GM21390 (cell line): ENCODE measurements at regions not wholly inside any gene's neighbourhood (a gene's known extent, or its start where the extent isn't known, plus 50 kb on each side); places are given as distances from the start of the nearest gene placed in this dataset.

ENCODE experiments used
- ATAC-seq: cut with Tn5 transposase; IDR thresholded peaks from one replicate; pipeline ENCODE4 v1.9.1; 2021; ENCODE audit not compliant: unreplicated experiment

GRCh38 chr20:12777016-12777415, 231.8 kb upstream of the SPTLC3 start:
- ATAC-seq: no peak

DNA sequence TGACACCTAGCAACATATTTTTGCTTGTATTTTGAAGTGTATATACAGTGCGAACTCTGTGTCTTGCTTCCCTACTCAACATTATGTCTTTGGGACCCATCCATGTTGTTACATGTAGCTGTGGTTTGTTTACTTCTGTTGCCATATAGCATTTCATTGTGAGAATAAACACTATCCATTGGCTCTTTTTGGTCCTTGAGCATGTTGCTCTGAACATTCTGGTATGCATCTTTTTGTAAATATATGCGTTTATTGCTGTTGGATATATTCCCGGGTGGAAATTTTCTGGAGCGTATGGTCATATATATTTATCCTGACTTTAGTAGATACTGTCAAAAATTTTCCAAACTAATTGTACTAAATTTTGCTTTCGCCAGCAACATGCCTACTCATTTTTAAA, 222.5 kb upstream of the SPTLC3 start:
- ATAC-seq: no peak

- ATAC-seq: no peak
Measured at GRCh38 chr20:12788632-12789299, 220.0 kb upstream of the SPTLC3 start.

DNA sequence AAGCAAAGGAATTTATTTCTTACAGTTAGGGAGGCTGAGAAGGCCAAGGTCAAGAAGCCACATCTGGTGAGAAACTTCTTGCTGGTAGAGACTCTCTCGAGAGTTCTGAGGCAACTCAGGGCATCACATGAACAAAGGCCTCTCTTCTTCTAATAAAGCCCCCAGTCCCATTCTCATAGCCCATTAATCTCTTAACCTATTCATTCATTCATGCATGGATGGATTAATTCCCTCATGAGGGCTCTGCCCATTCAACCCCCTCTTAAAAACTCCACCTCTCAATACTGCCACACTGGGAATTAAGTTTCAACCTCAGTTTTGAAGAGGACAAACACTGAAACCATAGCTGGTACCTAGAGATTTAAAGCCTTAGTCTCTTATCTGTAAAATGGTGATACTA, 217.9 kb upstream of the SPTLC3 start:
- no peak for ATAC-seq

GRCh38 chr20:12798286-12798685, 210.5 kb upstream of the SPTLC3 start:
- no peak for ATAC-seq

DNA sequence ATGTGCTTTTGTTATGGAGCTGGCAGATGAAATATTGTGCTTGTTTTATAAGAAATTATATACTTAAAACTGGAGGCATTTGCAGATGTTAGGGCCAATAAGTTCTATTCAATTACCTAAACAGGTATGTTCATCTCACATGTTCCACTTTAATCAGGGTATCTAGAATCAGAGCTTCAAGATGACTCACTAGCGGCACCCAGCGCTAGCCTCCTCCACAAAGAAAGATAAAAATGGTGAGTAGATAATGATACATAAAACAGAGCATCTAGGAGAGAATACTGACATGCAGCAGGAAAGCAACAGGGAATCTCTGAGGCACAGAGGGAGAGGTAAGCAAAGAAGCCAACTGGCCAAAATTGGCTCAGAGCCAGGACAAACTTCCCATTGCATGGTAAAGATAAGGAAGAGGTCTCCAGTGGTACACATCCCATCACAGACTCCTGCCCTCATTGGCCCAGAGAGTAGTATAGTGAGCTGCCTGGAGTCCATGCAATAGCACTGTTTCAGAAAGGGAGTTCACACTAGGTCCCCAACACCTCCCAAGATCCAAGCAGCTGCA, 200.7 kb upstream of the SPTLC3 start:
- ATAC-seq: no peak

- ATAC-seq: no peak
Measured at GRCh38 chr20:12815231-12815768, 193.5 kb upstream of the SPTLC3 start.

- no peak for ATAC-seq
Measured at GRCh38 chr20:12815778-12816408, 192.9 kb upstream of the SPTLC3 start.

GRCh38 chr20:12821249-12821648, 187.5 kb upstream of the SPTLC3 start:
- no peak for ATAC-seq

DNA sequence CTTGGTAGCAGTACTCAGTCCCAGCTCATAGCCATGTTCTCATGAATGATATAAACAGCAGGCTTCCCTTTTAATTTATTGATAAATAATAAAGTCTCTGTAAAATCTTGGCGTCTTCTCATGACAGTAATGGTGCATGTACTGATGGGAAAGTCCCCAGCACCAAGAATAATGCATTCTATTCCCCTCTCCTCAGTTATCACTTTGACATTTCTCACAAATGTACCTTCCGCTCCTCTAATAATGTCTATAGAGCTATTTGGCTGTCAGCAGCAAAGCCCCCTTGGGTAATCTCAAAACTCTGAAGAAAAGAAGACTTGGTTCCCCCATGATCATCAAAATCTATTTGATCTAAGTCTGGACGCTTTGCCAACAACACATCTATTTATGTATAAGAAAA, 185.0 kb upstream of the SPTLC3 start:
- no peak for ATAC-seq

- no peak for ATAC-seq
Measured at GRCh38 chr20:12824328-12825225, 184.2 kb upstream of the SPTLC3 start.

DNA sequence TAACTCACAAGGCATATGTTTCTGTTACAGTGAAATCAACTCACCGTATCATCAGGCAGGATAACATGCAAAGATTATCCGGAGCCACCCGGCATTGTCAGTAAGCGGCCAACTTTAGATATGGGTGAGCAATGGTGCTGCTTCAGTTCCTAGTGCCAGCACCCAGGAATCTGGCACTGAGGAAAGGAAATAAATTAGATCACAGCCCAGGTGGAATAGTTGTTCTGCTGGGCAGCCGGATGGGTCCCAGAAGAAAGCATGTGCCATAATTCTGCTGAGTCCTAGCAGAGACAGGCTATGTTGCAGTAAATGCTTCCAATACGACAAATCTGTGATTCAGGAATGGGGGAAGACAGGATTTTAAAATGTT, 183.6 kb upstream of the SPTLC3 start:
- ATAC-seq: no peak

DNA sequence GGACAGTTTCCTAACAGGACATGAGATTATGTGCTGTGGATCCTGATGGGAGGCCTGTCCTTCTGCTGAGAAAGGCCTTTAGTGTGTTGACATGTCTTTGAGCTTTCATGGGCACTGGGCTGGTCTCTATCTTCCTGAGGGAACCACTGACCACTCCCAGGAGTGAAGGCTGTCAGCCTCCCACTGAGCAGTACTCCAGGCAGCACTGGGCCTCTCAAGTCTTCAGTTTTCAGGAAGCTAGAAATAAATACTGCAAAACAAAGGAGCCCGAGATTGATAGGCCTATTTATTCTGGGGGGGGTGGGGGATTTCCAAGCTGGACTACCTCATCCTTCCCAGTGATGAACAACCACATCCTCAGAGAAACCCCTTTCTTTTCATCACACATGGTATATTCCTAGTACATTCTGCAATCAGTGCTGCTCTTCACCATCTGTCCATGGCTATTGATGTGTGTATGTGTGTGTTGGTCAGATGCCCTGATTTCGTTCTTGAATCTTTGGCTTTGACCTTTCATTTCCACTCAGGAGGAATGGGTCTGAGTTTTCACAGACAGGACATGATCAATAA, 180.9 kb upstream of the SPTLC3 start:
- ATAC-seq: no peak

DNA sequence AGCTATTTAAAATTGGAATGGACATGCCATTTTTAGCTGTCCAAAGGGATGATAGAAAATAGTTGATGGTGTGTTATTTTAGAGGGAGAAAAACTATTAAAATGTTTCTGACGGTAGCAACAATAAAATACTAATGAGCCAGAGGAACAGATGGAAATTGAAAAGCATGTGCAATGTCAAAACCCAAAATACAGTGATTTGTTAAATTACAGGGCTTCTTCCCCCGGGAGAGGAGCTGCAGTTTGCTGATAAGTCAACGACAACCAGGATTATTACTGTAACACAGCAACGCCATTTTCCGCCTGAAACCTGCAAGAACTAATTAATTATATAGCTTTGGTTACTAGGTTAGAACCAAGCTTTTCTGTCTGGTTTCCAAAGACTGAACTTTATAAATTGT, 179.6 kb upstream of the SPTLC3 start:
- ATAC-seq: no peak

- no peak for ATAC-seq
Measured at GRCh38 chr20:12833861-12834260, 174.9 kb upstream of the SPTLC3 start.

- no peak for ATAC-seq
Measured at GRCh38 chr20:12835999-12836398, 172.8 kb upstream of the SPTLC3 start.

- no peak for ATAC-seq
Measured at GRCh38 chr20:12837646-12838045, 171.1 kb upstream of the SPTLC3 start.

DNA sequence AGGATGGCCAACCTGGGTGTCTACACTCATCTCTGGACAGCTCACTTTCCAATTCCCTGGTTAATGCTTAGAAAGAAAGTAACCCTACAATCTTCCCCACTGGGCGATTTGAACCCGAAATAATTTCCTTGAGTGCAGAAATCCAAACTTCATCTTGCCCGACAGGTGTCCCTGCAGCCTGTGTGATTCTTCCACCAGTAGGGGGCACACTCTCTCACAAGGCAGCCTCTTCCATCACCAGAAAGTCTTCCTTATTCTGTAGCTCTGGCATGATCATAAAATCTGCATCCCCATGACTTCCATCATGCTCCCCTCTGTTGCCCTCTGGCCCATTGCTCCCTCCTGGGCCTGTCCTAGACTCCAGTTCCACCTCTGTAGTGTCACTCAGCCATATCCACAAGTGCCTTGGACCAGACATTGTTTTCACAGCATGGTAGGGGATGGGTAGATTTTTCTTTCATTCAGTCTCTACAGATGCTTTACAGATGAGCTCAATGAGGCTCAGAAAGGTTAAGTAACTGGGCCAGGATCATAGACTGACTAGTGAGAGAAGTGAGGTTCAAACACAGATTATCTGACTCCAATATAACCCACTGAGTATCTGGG, 170.4 kb upstream of the SPTLC3 start:
- no peak for ATAC-seq

GRCh38 chr20:12847872-12848271, 160.9 kb upstream of the SPTLC3 start:
- ATAC-seq: no peak

GRCh38 chr20:12849225-12849910, 159.4 kb upstream of the SPTLC3 start:
- ATAC-seq: no peak
